ENCODE measurements at regions not wholly inside any gene's neighbourhood (a gene's known extent, or its start where the extent isn't known, plus 50 kb on each side); places are given as distances from the start of the nearest gene placed in this dataset.

DNA sequence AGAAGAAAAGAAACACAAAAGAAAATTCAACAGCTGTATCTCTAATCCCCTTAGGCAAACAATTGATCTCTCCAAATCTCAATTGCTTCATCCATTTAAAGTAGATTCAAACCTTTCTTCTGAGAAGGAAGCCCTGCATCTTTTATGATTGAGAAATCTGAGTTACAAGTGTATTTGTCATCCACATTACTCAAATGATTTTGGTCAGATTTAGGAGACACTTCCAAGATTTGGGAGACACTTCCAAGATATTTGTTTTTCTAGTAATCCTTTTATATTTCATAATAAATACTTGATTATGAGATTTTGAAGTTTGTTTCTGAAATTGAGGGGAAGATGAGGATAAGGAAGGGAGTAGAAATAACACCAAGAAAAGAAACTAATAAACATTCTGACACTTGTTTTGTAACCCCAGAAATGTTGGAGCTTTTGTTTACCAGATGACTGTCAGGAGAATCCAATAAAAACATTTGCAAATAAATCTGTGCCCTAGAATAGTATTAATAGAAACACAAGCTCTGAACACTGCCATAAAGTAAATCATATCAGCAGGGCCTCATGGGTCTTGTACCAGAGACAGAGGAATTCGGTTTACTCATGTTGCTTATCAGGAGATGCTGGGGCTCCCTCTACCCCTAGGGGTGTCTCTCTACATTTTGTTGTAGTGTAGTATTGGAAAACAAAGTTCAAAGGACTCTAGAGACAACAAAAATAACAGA, 314.3 kb upstream of the NT5E start:
- no peak for DNase-seq (ENCODE audit: low read depth)
- no peak for TF ChIP-seq CTCF (IDR thresholded peaks at IDR 0.05; ENCODE audit: insufficient read depth, low read depth, low read length)
- no peaks in the 10 kb centered on the region for H3K36me3 ChIP-seq (ENCODE audit: control insufficient read depth, insufficient read depth, low read length)
- no peak overlapping the region for H3K4me3 ChIP-seq (ENCODE audit: low read depth, low read length)
- POLR2A ChIA-PET, result no interaction called here
- CTCF ChIA-PET, result no interaction called here
- H3K27me3 ChIP-seq (ENCODE audit: control insufficient read depth, insufficient read depth, low read length), result no peaks in the 10 kb centered on the region

- ChIA-PET POLR2A (no interaction called here), CTCF (no interaction called here)
- Histone ChIP-seq H3K36me3 (ENCODE audit: control insufficient read depth, insufficient read depth, low read length) (no peaks in the 10 kb centered on the region), H3K4me3 (ENCODE audit: low read depth, low read length) (no peak overlapping the region), H3K27me3 (ENCODE audit: control insufficient read depth, insufficient read depth, low read length) (no peaks in the 10 kb centered on the region)
- DNase-seq (ENCODE audit: low read depth), result no peak
- no peak for TF ChIP-seq CTCF (IDR thresholded peaks at IDR 0.05; ENCODE audit: insufficient read depth, low read depth, low read length)
These were observed 315.7 kb upstream of the NT5E start for GRCh38 chr6:85134172-85134571.

- no peak overlapping the region for H3K4me3 ChIP-seq (ENCODE audit: low read depth, low read length)
- ChIA-PET CTCF (no interaction called here), POLR2A (no interaction called here)
- no peak for TF ChIP-seq CTCF (IDR thresholded peaks at IDR 0.05; ENCODE audit: insufficient read depth, low read depth, low read length)
- no peaks in the 10 kb centered on the region for H3K27me3 ChIP-seq (ENCODE audit: control insufficient read depth, insufficient read depth, low read length)
- no peak for DNase-seq (ENCODE audit: low read depth)
- no peaks in the 10 kb centered on the region for H3K36me3 ChIP-seq (ENCODE audit: control insufficient read depth, insufficient read depth, low read length)
These were observed 317.8 kb upstream of the NT5E start for GRCh38 chr6:85132091-85132490.

DNA sequence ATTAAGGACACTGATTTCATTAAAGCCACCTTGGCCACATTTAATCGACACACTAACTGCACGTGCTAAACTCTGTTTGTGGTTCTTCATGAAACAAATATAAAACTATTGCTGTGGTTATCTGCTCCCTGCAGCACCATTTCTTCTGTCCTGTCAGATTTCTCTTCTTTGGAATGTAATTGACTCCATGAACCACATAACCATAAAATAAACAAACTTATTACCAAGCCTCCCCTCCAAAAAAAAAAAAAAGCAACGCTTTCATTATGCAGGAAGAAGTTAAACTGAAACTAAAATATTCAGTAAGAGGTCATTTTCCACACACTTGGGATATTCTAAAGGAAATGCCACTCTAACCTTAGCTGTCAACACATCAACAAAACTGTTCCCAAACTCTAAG, 319.1 kb upstream of the NT5E start:
- TF ChIP-seq CTCF (IDR thresholded peaks at IDR 0.05; ENCODE audit: insufficient read depth, low read depth, low read length), result no peak
- CTCF ChIA-PET, result no interaction called here
- DNase-seq (ENCODE audit: low read depth), result no peak

DNA sequence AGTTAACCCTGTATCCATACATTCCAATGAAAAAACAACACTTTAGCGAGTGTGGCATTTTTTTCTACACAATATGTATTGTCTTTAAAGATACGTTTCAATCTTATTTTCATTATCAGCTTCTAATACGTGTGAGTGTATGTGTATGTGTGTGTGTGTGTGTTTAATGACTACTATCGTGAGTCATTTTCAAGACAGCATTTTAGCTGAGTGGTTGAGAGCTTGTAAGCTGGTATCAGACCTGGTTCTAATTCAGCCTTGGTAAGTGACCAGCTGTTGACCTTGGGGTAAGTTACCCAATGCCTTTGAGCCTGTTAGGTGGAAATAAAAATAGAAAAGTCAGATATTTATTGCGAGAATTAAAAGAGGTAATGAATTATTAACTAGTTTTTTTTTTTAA, 320.0 kb upstream of the NT5E start:
- ChIA-PET CTCF (no interaction called here), POLR2A (no interaction called here)
- no peaks in the 10 kb centered on the region for H3K36me3 ChIP-seq (ENCODE audit: control insufficient read depth, insufficient read depth, low read length)
- no peak for DNase-seq (ENCODE audit: low read depth)
- H3K4me3 ChIP-seq (ENCODE audit: low read depth, low read length), result no peak overlapping the region
- H3K27me3 ChIP-seq (ENCODE audit: control insufficient read depth, insufficient read depth, low read length), result no peaks in the 10 kb centered on the region
- TF ChIP-seq CTCF (IDR thresholded peaks at IDR 0.05; ENCODE audit: insufficient read depth, low read depth, low read length), result no peak

More for the DNA sequence above, 319.1 kb upstream of the NT5E start:
- H3K36me3 ChIP-seq (ENCODE audit: control insufficient read depth, insufficient read depth, low read length), result no peaks in the 10 kb centered on the region
- H3K4me3 ChIP-seq (ENCODE audit: low read depth, low read length), result no peak overlapping the region
- H3K27me3 ChIP-seq (ENCODE audit: control insufficient read depth, insufficient read depth, low read length), result no peaks in the 10 kb centered on the region
- POLR2A ChIA-PET, result no interaction called here

Data from BJ (cell line).